ENCODE measurements at regions not wholly inside any gene's neighbourhood (a gene's known extent, or its start where the extent isn't known, plus 50 kb on each side); places are given as distances from the start of the nearest gene placed in this dataset.

- Histone ChIP-seq H3K4me1 (ENCODE audit: insufficient read depth, low read length, poor library complexity, severe bottlenecking) (no peaks in the 10 kb centered on the region), H3K27me3 (replicated peaks; ENCODE audit: insufficient read depth, low read depth, low read length, poor library complexity) (peaks cover under 1% of the 10 kb centered on the region), H3K27ac (ENCODE audit: low read depth, low read length, poor library complexity, severe bottlenecking) (no peak overlapping the region), H3K9me3 (ENCODE audit: low read depth, low read length, poor library complexity, severe bottlenecking) (no peaks in the 10 kb centered on the region), H3K4me3 (ENCODE audit: low read depth, low read length, poor library complexity, severe bottlenecking) (no peak overlapping the region), H3K36me3 (ENCODE audit: insufficient read depth, low read length, poor library complexity, severe bottlenecking) (no peaks in the 10 kb centered on the region)
- BruUV-seq (replicated peaks): no TSS peak
- intact Hi-C loops (cut with micrococcal nuclease; ENCODE audit: unreplicated experiment): loop anchor here (1.0 to 5.0 kb wide), 2 partner anchors 493 to 1646 kb away; no protein-coding TSS in a partner anchor
- ChIA-PET CTCF (interaction anchor here (0.9 kb wide), 1 partner anchor 492 kb away, joined by 4 read pairs; no protein-coding TSS in a partner anchor), POLR2A (ENCODE audit: low non-redundant PET) (no interaction called here)
- TF ChIP-seq, protein P1, sequence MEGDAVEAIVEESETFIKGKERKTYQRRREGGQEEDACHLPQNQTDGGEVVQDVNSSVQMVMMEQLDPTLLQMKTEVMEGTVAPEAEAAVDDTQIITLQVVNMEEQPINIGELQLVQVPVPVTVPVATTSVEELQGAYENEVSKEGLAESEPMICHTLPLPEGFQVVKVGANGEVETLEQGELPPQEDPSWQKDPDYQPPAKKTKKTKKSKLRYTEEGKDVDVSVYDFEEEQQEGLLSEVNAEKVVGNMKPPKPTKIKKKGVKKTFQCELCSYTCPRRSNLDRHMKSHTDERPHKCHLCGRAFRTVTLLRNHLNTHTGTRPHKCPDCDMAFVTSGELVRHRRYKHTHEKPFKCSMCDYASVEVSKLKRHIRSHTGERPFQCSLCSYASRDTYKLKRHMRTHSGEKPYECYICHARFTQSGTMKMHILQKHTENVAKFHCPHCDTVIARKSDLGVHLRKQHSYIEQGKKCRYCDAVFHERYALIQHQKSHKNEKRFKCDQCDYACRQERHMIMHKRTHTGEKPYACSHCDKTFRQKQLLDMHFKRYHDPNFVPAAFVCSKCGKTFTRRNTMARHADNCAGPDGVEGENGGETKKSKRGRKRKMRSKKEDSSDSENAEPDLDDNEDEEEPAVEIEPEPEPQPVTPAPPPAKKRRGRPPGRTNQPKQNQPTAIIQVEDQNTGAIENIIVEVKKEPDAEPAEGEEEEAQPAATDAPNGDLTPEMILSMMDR (conservative IDR thresholded peaks at IDR 0.05; ENCODE audit: low read depth, low read length): peak; percentile 69
- TF ChIP-seq EZH2 (IDR thresholded peaks at IDR 0.05; ENCODE audit: borderline replicate concordance, low read depth, low read length, poor library complexity, severe bottlenecking): no peak
- peak; percentile 61 for DNase-seq (ENCODE audit: low spot score)
Measured at GRCh38 chr1:239898062-239898730, 193.5 kb upstream of the FMN2 start.

DNA sequence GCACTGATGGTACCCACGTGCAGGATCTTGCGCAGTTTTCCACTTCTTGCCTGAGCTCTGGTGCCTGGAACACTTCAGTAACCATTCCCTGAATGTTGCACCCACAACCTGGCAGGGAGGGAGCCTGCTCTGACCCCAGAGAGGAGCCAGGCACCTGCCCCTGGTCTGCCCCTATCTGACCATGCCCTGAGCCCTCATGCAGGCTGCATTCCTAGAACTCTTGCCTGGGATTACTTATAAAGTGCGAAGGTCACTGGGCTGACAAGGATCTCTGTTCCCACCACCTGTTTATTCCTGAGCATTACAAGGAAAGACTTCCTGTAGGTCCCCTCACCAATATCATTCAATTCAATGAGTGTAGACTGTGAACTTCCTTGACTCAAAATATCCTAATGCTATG is 191.9 kb upstream of the FMN2 start:
- no peak overlapping the region for H3K27ac ChIP-seq (ENCODE audit: low read depth, low read length, poor library complexity, severe bottlenecking)
- no peak for DNase-seq (ENCODE audit: low spot score)
- ChIA-PET POLR2A (ENCODE audit: low non-redundant PET) (no interaction called here), CTCF (no interaction called here)
- no peaks in the 10 kb centered on the region for H3K4me1 ChIP-seq (ENCODE audit: insufficient read depth, low read length, poor library complexity, severe bottlenecking)
- BruUV-seq (replicated peaks): no TSS peak
- peaks cover 4% of the 10 kb centered on the region for H3K27me3 ChIP-seq (replicated peaks; ENCODE audit: insufficient read depth, low read depth, low read length, poor library complexity)
- no peak for TF ChIP-seq EZH2 (IDR thresholded peaks at IDR 0.05; ENCODE audit: borderline replicate concordance, low read depth, low read length, poor library complexity, severe bottlenecking)
- no peaks in the 10 kb centered on the region for H3K36me3 ChIP-seq (ENCODE audit: insufficient read depth, low read length, poor library complexity, severe bottlenecking)
- H3K4me3 ChIP-seq (ENCODE audit: low read depth, low read length, poor library complexity, severe bottlenecking): no peak overlapping the region
- no peaks in the 10 kb centered on the region for H3K9me3 ChIP-seq (ENCODE audit: low read depth, low read length, poor library complexity, severe bottlenecking)
- intact Hi-C loops (cut with micrococcal nuclease; ENCODE audit: unreplicated experiment): loop anchor here (5.0 kb wide), 1 partner anchor 1647 kb away; no protein-coding TSS in a partner anchor

DNA sequence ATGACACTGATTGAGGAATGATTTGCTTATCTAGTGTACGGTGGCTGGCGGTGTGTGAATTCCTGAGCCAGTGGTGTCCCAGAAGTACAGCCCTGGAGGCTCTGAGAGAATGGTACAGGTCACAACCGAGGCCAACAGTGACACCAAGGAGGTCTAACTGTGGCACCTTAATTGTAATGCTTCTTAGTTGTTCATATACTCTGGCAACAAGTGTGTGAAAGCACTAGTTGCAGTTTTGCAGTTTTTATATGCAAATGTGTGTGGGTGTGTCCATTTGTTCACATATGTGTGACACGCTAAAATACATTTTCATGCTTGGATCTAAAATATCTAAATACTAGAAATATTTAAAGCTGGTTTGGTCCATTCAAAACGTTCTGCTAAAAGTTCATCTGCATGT is 185.3 kb upstream of the FMN2 start:
- POLR2A ChIA-PET (ENCODE audit: low non-redundant PET): no interaction called here
- CTCF ChIA-PET: no interaction called here
- BruUV-seq (replicated peaks): no TSS peak
- no peak for TF ChIP-seq EZH2 (IDR thresholded peaks at IDR 0.05; ENCODE audit: borderline replicate concordance, low read depth, low read length, poor library complexity, severe bottlenecking)
- TF ChIP-seq, protein P1 (conservative IDR thresholded peaks at IDR 0.05; ENCODE audit: low read depth, low read length): no peak
- Histone ChIP-seq H3K27me3 (replicated peaks; ENCODE audit: insufficient read depth, low read depth, low read length, poor library complexity) (peaks cover 4% of the 10 kb centered on the region), H3K4me1 (ENCODE audit: insufficient read depth, low read length, poor library complexity, severe bottlenecking) (no peaks in the 10 kb centered on the region), H3K27ac (ENCODE audit: low read depth, low read length, poor library complexity, severe bottlenecking) (no peak overlapping the region), H3K4me3 (ENCODE audit: low read depth, low read length, poor library complexity, severe bottlenecking) (no peak overlapping the region), H3K36me3 (ENCODE audit: insufficient read depth, low read length, poor library complexity, severe bottlenecking) (no peaks in the 10 kb centered on the region), H3K9me3 (ENCODE audit: low read depth, low read length, poor library complexity, severe bottlenecking) (no peaks in the 10 kb centered on the region)
- intact Hi-C loops (cut with micrococcal nuclease; ENCODE audit: unreplicated experiment): no loop called here
- DNase-seq (ENCODE audit: low spot score): no peak

DNA sequence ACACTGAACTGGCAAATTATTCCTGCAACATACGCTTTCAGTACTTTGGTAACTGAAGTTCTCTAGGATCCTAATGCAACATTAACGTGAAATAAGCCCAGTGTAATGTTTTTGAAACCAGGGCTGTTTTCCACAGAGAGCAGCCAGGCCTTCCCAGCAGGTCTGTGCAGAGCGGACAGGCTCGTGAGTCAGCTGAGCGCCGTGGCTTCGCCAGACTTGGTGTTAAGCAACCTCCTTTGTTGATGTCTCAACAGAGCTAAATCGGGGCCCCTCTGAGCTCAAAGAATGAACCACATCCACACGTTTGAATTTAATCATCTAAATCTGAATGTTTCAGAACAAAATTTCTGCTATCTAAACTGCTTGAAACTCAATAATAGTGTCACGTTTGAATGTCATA is 181.8 kb upstream of the FMN2 start:
- no peak overlapping the region for H3K27ac ChIP-seq (ENCODE audit: low read depth, low read length, poor library complexity, severe bottlenecking)
- no peak for TF ChIP-seq EZH2 (IDR thresholded peaks at IDR 0.05; ENCODE audit: borderline replicate concordance, low read depth, low read length, poor library complexity, severe bottlenecking)
- TF ChIP-seq, protein P1 (conservative IDR thresholded peaks at IDR 0.05; ENCODE audit: low read depth, low read length): no peak
- no peaks in the 10 kb centered on the region for H3K36me3 ChIP-seq (ENCODE audit: insufficient read depth, low read length, poor library complexity, severe bottlenecking)
- no peaks in the 10 kb centered on the region for H3K27me3 ChIP-seq (replicated peaks; ENCODE audit: insufficient read depth, low read depth, low read length, poor library complexity)
- DNase-seq (ENCODE audit: low spot score): no peak
- ChIA-PET CTCF (no interaction called here), POLR2A (ENCODE audit: low non-redundant PET) (no interaction called here)
- BruUV-seq (replicated peaks): no TSS peak
- H3K9me3 ChIP-seq (ENCODE audit: low read depth, low read length, poor library complexity, severe bottlenecking): no peaks in the 10 kb centered on the region
- H3K4me1 ChIP-seq (ENCODE audit: insufficient read depth, low read length, poor library complexity, severe bottlenecking): no peaks in the 10 kb centered on the region
- no peak overlapping the region for H3K4me3 ChIP-seq (ENCODE audit: low read depth, low read length, poor library complexity, severe bottlenecking)
- intact Hi-C loops (cut with micrococcal nuclease; ENCODE audit: unreplicated experiment): no loop called here
